SU-DHL-6 (cell line): ENCODE measurements at regions not wholly inside any gene's neighbourhood (a gene's known extent, or its start where the extent isn't known, plus 50 kb on each side); places are given as distances from the start of the nearest gene placed in this dataset.

Experiments
- H2AFZ ChIP-seq: fragments of 200-600 bp; sonication (generic); 2 replicates; pipeline ENCODE4 v1.6.1; 2014; ENCODE audit warnings: low read depth, mild to moderate bottlenecking, moderate library complexity, mixed read lengths, antibody characterized with exemption, low read length; ENCODE audit not compliant: severe bottlenecking
- H3F3A ChIP-seq: fragments of 200-600 bp; shearing (Covaris generic); 2 replicates; pipeline ENCODE4 v1.6.0; 2016; ENCODE audit warnings: antibody characterized with exemption, mild to moderate bottlenecking; ENCODE audit not compliant: insufficient read depth
- H3K27ac ChIP-seq: fragments of 200-600 bp; sonication (generic); 2 replicates; pipeline ENCODE4 v1.5.1; 2016; ENCODE audit warnings: low read depth, mild to moderate bottlenecking, low read length, moderate library complexity, mixed read lengths
- H3K27me3 ChIP-seq: fragments of 200-600 bp; sonication (generic), shearing (Covaris generic); 2 replicates; pipeline ENCODE4 v1.6.0; 2014; ENCODE audit warnings: mild to moderate bottlenecking, low read length
- H3K36me3 ChIP-seq: fragments of 200-600 bp; sonication (generic); 2 replicates; pipeline ENCODE4 v1.6.1; 2014; ENCODE audit warnings: mild to moderate bottlenecking, low read length, mixed read lengths
- H3K4me2 ChIP-seq: fragments of 300-600, 200-600 bp; shearing (Covaris generic), sonication (generic); 2 replicates; pipeline ENCODE4 v1.6.0; 2014; ENCODE audit warnings: low read length, low read depth, mild to moderate bottlenecking; ENCODE audit not compliant: poor library complexity, severe bottlenecking
- H3K4me3 ChIP-seq: fragments of 200-600 bp; sonication (generic); 2 replicates; pipeline ENCODE4 v1.5.1; 2014; ENCODE audit warnings: antibody characterized with exemption, low read length, mild to moderate bottlenecking, mixed read lengths; ENCODE audit not compliant: insufficient read depth, poor library complexity, severe bottlenecking
- H3K79me2 ChIP-seq: fragments of 200-600 bp; sonication (generic); 2 replicates; pipeline ENCODE4 v1.6.1; 2014; ENCODE audit warnings: mild to moderate bottlenecking, low read length, moderate library complexity; ENCODE audit not compliant: insufficient read depth
- H3K9ac ChIP-seq: fragments of 200-600 bp; sonication (generic); 2 replicates; pipeline ENCODE4 v1.7.0; 2014; ENCODE audit warnings: mild to moderate bottlenecking, low read length
- H3K9me2 ChIP-seq: fragments of 200-600 bp; sonication (generic); replicated peaks from 2 replicates; pipeline ENCODE4 v1.6.1; 2014; ENCODE audit warnings: low read length; ENCODE audit not compliant: insufficient read depth
- H3K9me3 ChIP-seq: fragments of 200-600 bp; sonication (generic); 2 replicates; pipeline ENCODE4 v1.6.1; 2014; ENCODE audit warnings: low read length, mixed read lengths; ENCODE audit not compliant: insufficient read depth
- H4K20me1 ChIP-seq: fragments of 200-600 bp; sonication (generic); 2 replicates; pipeline ENCODE4 v1.6.1; 2014; ENCODE audit warnings: low read depth, mild to moderate bottlenecking, antibody characterized with exemption, low read length, moderate library complexity, mixed read lengths
- EZH2phosphoT487 ChIP-seq: fragments of 200-600 bp; sonication (generic), shearing (Covaris generic); conservative IDR thresholded peaks from 2 replicates; pipeline ENCODE4 v1.6.1; 2018; ENCODE audit warnings: mild to moderate bottlenecking, antibody characterized with exemption, low read length, moderate library complexity, mixed read lengths
- TF ChIP-seq, protein P1 (sequence below): fragments of 200-600 bp; sonication (generic); IDR thresholded peaks from one replicate; pipeline ENCODE4 v1.5.1; 2017; ENCODE audit warnings: antibody characterized with exemption, mild to moderate bottlenecking, low read length, moderate library complexity; ENCODE audit not compliant: insufficient read depth, poor library complexity, severe bottlenecking

DNA sequence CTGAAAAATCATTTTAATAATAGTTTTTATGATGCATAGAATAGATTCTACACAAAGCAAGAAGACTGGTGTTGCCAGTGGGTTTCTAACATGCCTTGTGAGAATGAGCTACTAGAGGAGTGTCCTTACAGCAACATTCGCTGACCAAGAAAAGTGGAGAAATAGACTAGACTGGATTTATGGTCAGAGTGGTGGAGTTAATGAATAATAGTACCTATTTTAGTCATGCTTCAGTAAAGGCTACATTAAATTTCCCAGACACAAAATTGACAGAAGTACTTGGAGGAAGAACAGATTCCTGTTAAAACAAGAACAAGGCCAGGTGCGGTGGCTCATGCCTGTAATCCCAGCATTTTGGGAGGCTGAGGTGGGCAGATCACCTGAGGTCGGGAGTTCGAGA lies 539.2 kb downstream of the ETS1 start:
- Histone ChIP-seq H3K9me3 (no peaks in the 10 kb centered on the region), H3K9me2 (no peaks in the 10 kb centered on the region), H3K4me3 (no peak overlapping the region), H3K36me3 (no peaks in the 10 kb centered on the region), H3K27ac (no peak overlapping the region), H3K9ac (no peak overlapping the region), H3K4me2 (no peak overlapping the region), H4K20me1 (no peaks in the 10 kb centered on the region), H3F3A (no peaks in the 10 kb centered on the region), H3K27me3 (no peaks in the 10 kb centered on the region), H3K79me2 (no peaks in the 10 kb centered on the region), H2AFZ (no peak overlapping the region)
- TF ChIP-seq EZH2phosphoT487: no peak
- TF ChIP-seq, protein P1, sequence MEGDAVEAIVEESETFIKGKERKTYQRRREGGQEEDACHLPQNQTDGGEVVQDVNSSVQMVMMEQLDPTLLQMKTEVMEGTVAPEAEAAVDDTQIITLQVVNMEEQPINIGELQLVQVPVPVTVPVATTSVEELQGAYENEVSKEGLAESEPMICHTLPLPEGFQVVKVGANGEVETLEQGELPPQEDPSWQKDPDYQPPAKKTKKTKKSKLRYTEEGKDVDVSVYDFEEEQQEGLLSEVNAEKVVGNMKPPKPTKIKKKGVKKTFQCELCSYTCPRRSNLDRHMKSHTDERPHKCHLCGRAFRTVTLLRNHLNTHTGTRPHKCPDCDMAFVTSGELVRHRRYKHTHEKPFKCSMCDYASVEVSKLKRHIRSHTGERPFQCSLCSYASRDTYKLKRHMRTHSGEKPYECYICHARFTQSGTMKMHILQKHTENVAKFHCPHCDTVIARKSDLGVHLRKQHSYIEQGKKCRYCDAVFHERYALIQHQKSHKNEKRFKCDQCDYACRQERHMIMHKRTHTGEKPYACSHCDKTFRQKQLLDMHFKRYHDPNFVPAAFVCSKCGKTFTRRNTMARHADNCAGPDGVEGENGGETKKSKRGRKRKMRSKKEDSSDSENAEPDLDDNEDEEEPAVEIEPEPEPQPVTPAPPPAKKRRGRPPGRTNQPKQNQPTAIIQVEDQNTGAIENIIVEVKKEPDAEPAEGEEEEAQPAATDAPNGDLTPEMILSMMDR: no peak

DNA sequence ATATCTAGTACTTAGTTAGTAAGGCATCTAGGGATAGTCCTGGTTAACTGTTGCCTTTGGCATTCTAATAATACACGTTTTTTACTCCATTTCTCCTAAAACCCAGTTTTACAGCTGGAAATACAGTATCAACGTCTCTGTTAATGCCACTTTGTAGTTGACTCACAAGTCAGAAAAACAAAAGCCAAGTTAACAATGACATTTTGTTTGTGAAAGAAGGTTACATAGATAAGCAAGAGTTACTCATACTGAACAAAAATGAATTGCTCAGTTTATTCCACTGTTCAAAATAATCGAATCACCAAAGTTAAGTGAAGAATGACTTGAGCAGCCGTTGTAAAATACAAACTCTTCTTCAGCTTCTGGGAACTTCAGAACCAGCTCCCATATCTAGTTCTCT lies 540.3 kb downstream of the ETS1 start:
- Histone ChIP-seq H4K20me1 (no peaks in the 10 kb centered on the region), H3K27me3 (no peaks in the 10 kb centered on the region), H3K36me3 (no peaks in the 10 kb centered on the region), H3K4me3 (no peak overlapping the region), H2AFZ (no peak overlapping the region), H3K9ac (no peak overlapping the region), H3K4me2 (no peak overlapping the region), H3F3A (no peaks in the 10 kb centered on the region), H3K9me3 (no peaks in the 10 kb centered on the region), H3K79me2 (no peaks in the 10 kb centered on the region), H3K9me2 (no peaks in the 10 kb centered on the region), H3K27ac (no peak overlapping the region)
- TF ChIP-seq, protein P1: no peak
- TF ChIP-seq EZH2phosphoT487: no peak

DNA sequence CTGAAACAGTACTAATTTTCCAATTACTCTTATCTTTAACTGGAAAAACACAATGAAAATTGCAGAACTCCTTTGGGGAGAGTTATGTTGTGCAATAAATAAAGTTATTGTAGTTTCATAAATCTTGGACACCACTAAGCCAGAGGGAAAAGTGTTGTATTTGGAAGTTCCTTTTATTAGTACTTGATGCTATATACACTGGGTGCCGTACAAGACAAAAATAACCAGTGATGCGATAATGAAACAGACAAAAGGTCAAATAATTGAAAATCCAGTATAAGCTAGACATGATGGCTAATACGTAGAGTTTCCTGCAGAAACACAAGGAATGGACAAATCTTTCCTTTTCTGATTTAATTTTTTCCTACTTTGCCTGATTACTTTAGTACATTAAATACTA lies 541.1 kb downstream of the ETS1 start:
- H3K9me3 ChIP-seq: no peaks in the 10 kb centered on the region
- no peak overlapping the region for H3K4me2 ChIP-seq
- H3F3A ChIP-seq: no peaks in the 10 kb centered on the region
- H4K20me1 ChIP-seq: no peaks in the 10 kb centered on the region
- no peak overlapping the region for H2AFZ ChIP-seq
- H3K36me3 ChIP-seq: no peaks in the 10 kb centered on the region
- no peak overlapping the region for H3K27ac ChIP-seq
- no peaks in the 10 kb centered on the region for H3K27me3 ChIP-seq
- no peaks in the 10 kb centered on the region for H3K79me2 ChIP-seq
- no peak overlapping the region for H3K4me3 ChIP-seq
- H3K9me2 ChIP-seq: no peaks in the 10 kb centered on the region
- TF ChIP-seq EZH2phosphoT487: no peak
- TF ChIP-seq, protein P1: no peak
- H3K9ac ChIP-seq: no peak overlapping the region
